AG09319 (cell line): ENCODE measurements at regions not wholly inside any gene's neighbourhood (a gene's known extent, or its start where the extent isn't known, plus 50 kb on each side); places are given as distances from the start of the nearest gene placed in this dataset.

Experiments
- DNase-seq: peaks from one replicate; pipeline ENCODE4 v3.0.0-alpha.2; 2010; ENCODE audit warnings: low read depth; ENCODE audit errors: extremely low read depth
- CTCF ChIP-seq: IDR thresholded peaks from 2 replicates; pipeline ENCODE4 v1.5.1; 2011; ENCODE audit warnings: low read depth, mild to moderate bottlenecking, inconsistent platforms, low read length, moderate library complexity

- TF ChIP-seq CTCF, result no peak
- DNase-seq, result no peak
Measured at GRCh38 chr5:109580225-109580624, 109.5 kb upstream of the MAN2A1 start.

GRCh38 chr5:109575506-109575905 lies 114.2 kb upstream of the MAN2A1 start:
- no peak for TF ChIP-seq CTCF
- DNase-seq, result no peak

DNA sequence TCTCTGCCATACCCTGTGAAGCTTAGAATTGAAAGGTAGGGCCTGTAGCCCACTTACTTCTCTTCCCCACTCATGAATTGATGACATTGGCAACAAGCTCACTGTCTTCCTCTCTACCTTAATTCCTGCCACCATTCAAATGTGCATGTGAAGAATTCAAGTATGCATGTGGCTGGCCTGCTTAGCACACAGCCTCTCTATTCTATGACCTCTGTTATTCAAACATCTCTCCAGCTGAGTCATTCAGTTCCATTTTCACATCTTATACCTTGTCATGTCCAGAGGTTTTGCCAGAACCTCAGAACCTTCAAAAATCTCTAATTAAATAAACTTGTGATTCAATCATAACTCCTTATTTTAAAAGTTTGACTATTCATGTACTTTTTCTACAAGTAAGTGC lies 114.7 kb upstream of the MAN2A1 start:
- no peak for DNase-seq
- TF ChIP-seq CTCF, result no peak

DNA sequence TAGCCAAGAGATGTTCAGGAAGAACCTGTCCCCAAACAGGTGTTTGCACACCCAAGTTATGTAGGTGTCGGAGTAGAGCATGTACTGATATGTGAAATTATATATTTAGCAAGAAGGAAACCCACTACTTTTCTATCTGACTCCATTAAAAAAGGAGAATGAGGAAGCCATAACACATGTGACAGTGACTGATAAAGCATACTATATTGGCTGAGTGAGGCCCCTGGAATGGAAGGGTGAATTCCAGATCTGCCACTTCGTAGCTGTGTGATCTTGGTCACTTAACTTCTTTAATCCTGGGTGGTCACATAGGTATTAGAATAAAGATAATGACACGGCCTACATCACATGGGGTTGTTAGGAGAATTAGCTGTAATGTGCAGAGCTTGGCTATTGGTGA lies 116.0 kb upstream of the MAN2A1 start:
- no peak for TF ChIP-seq CTCF
- DNase-seq, result no peak

GRCh38 chr5:109573256-109573655 lies 116.5 kb upstream of the MAN2A1 start:
- no peak for TF ChIP-seq CTCF
- DNase-seq, result no peak

DNA sequence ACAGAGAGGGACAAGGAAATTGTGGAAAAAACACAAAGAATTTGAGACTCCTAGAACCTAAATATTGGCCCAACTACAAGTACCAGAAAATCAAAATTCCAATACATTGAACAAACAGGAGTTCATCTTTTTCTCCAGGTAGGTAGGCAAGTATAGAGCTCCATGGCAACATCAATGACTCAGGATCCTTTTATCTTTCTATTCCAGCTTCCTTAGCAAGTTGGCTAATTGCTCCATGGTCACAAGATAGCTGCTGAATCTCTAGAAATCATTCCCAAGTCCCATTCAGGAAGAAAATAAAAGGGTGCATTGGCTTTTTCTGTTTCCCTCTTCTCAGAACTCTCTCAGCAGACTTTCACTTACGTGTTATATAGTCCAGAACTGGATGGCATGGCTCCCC lies 117.9 kb upstream of the MAN2A1 start:
- TF ChIP-seq CTCF, result no peak
- DNase-seq, result no peak

- no peak for DNase-seq
- TF ChIP-seq CTCF, result no peak
Measured at GRCh38 chr5:109570362-109570874, 119.3 kb upstream of the MAN2A1 start.
